ENCODE measurements at regions not wholly inside any gene's neighbourhood (a gene's known extent, or its start where the extent isn't known, plus 50 kb on each side); places are given as distances from the start of the nearest gene placed in this dataset.
A peak's percentile ranks its signal among the peaks of the same experiment; 100 is the strongest.

- no peak for TF ChIP-seq CTCF (IDR thresholded peaks at IDR 0.05)
- H3K27ac ChIP-seq, result no peak overlapping the region
- no peak for DNase-seq (ENCODE audit: low spot score)
- no peak overlapping the region for H3K4me3 ChIP-seq
Observed at GRCh38 chr10:32156031-32156495, 99.8 kb upstream of the KIF5B start.

GRCh38 chr10:32155075-32155516 lies 98.9 kb upstream of the KIF5B start:
- no peak for DNase-seq (ENCODE audit: low spot score)
- Histone ChIP-seq H3K27ac (peak overlapping the region in 1 of 2 donors; percentile 49), H3K4me3 (no peak overlapping the region)
- no peak for TF ChIP-seq CTCF (IDR thresholded peaks at IDR 0.05)

- TF ChIP-seq CTCF (IDR thresholded peaks at IDR 0.05), result no peak
- no peak for DNase-seq (ENCODE audit: low spot score)
- Histone ChIP-seq H3K27ac (no peak overlapping the region), H3K4me3 (no peak overlapping the region)
Observed at GRCh38 chr10:32153931-32154330, 97.7 kb upstream of the KIF5B start.

- H3K4me3 ChIP-seq, result no peak overlapping the region
- TF ChIP-seq CTCF (IDR thresholded peaks at IDR 0.05), result no peak
- no peak overlapping the region for H3K27ac ChIP-seq
- no peak for DNase-seq (ENCODE audit: low spot score)
Observed at GRCh38 chr10:32153252-32153651, 97.0 kb upstream of the KIF5B start.

- Histone ChIP-seq H3K4me3 (no peak overlapping the region), H3K27ac (no peak overlapping the region)
- TF ChIP-seq CTCF (IDR thresholded peaks at IDR 0.05), result no peak
- DNase-seq (ENCODE audit: low spot score), result no peak
Observed at GRCh38 chr10:32151871-32152270, 95.6 kb upstream of the KIF5B start.

GRCh38 chr10:32150532-32151101 lies 94.4 kb upstream of the KIF5B start:
- no peak for TF ChIP-seq CTCF (IDR thresholded peaks at IDR 0.05)
- Histone ChIP-seq H3K4me3 (no peak overlapping the region), H3K27ac (no peak overlapping the region)
- no peak for DNase-seq (ENCODE audit: low spot score)

- H3K27ac ChIP-seq, result peak overlapping the region; percentile 63 to 82
- no peak for TF ChIP-seq CTCF (IDR thresholded peaks at IDR 0.05)
- H3K4me3 ChIP-seq, result peak overlapping the region; percentile 35
- peak; percentile 87 for DNase-seq (ENCODE audit: low spot score)
Observed at GRCh38 chr10:32149252-32149955, 93.2 kb upstream of the KIF5B start.
